ENCODE measurements at regions not wholly inside any gene's neighbourhood (a gene's known extent, or its start where the extent isn't known, plus 50 kb on each side); places are given as distances from the start of the nearest gene placed in this dataset.
"Not testable (repeated sequence)": the region's sequence is repeated elsewhere in the genome, so short reads cannot be mapped to it uniquely, and the experiment has no call there.

GRCh38 chr7:6995493-6996289 is 169.6 kb upstream of the CCZ1B start:
- ATAC-seq; DNase-seq; H3K9me3 Mint-ChIP-seq; H3K27ac Mint-ChIP-seq; CTCF ChIA-PET; H3K36me3 Mint-ChIP-seq (ENCODE audit: low read depth); H3K4me3 Mint-ChIP-seq; intact Hi-C loops (cut with micrococcal nuclease); POLR2A ChIA-PET: not testable (repeated sequence)
- H3K27me3 Mint-ChIP-seq, result peaks cover 10% of the 10 kb centered on the region
- H3K4me1 Mint-ChIP-seq (ENCODE audit: low read depth), result peaks cover 11% of the 10 kb centered on the region

GRCh38 chr7:6999067-6999666 is 173.1 kb upstream of the CCZ1B start:
- not testable (repeated sequence) for H3K27ac Mint-ChIP-seq, H3K4me3 Mint-ChIP-seq

GRCh38 chr7:7002418-7003062 is 176.5 kb upstream of the CCZ1B start:
- Mint-ChIP-seq H3K27me3 (peaks cover 13% of the 10 kb centered on the region), H3K27ac (no peak overlapping the region), H3K4me3 (no peak overlapping the region), H3K4me1 (ENCODE audit: low read depth) (no peaks in the 10 kb centered on the region), H3K9me3 (peaks cover 8% of the 10 kb centered on the region), H3K36me3 (ENCODE audit: low read depth) (no peaks in the 10 kb centered on the region)
- TF ChIP-seq CTCF (IDR thresholded peaks at IDR 0.05), result no peak
- DNase-seq (no peak), ATAC-seq (no peak)
- ChIA-PET POLR2A (no interaction called here), CTCF (no interaction called here)
- intact Hi-C loops (cut with micrococcal nuclease), result no loop called here

More at GRCh38 chr7:6999067-6999666, 173.1 kb upstream of the CCZ1B start:
- intact Hi-C loops (cut with micrococcal nuclease); CTCF ChIA-PET; H3K4me1 Mint-ChIP-seq (ENCODE audit: low read depth); H3K9me3 Mint-ChIP-seq; POLR2A ChIA-PET; DNase-seq; ATAC-seq; H3K36me3 Mint-ChIP-seq (ENCODE audit: low read depth): not testable (repeated sequence)
- H3K27me3 Mint-ChIP-seq, result peaks cover 13% of the 10 kb centered on the region

GRCh38 chr7:7005303-7005702 is 177.0 kb upstream of the C1GALT1 start:
- ATAC-seq, result no peak
- intact Hi-C loops (cut with micrococcal nuclease), result no loop called here
- H3K9me3 Mint-ChIP-seq, result no peaks in the 10 kb centered on the region

GRCh38 chr7:7005949-7006348 is 176.4 kb upstream of the C1GALT1 start:
- peaks cover 16% of the 10 kb centered on the region for H3K27me3 Mint-ChIP-seq
- intact Hi-C loops (cut with micrococcal nuclease); DNase-seq; H3K4me1 Mint-ChIP-seq (ENCODE audit: low read depth); H3K36me3 Mint-ChIP-seq (ENCODE audit: low read depth); POLR2A ChIA-PET; H3K4me3 Mint-ChIP-seq; CTCF ChIA-PET; ATAC-seq; H3K9me3 Mint-ChIP-seq; H3K27ac Mint-ChIP-seq: not testable (repeated sequence)

More at GRCh38 chr7:7005303-7005702, 177.0 kb upstream of the C1GALT1 start:
- no peaks in the 10 kb centered on the region for H3K36me3 Mint-ChIP-seq (ENCODE audit: low read depth)
- no peak for TF ChIP-seq CTCF (IDR thresholded peaks at IDR 0.05)
- DNase-seq, result no peak
- ChIA-PET CTCF (no interaction called here), POLR2A (no interaction called here)
- H3K4me3 Mint-ChIP-seq, result no peak overlapping the region
- H3K27ac Mint-ChIP-seq, result no peak overlapping the region
- no peaks in the 10 kb centered on the region for H3K4me1 Mint-ChIP-seq (ENCODE audit: low read depth)
- peaks cover 15% of the 10 kb centered on the region for H3K27me3 Mint-ChIP-seq

- H3K27ac Mint-ChIP-seq; H3K4me3 Mint-ChIP-seq; CTCF ChIA-PET; DNase-seq; intact Hi-C loops (cut with micrococcal nuclease); H3K9me3 Mint-ChIP-seq; H3K4me1 Mint-ChIP-seq (ENCODE audit: low read depth); H3K36me3 Mint-ChIP-seq (ENCODE audit: low read depth); ATAC-seq; POLR2A ChIA-PET: not testable (repeated sequence)
- H3K27me3 Mint-ChIP-seq, result peaks cover 19% of the 10 kb centered on the region
These were observed 171.1 kb upstream of the C1GALT1 start for GRCh38 chr7:7011241-7011640.

GRCh38 chr7:7011751-7012150 is 170.6 kb upstream of the C1GALT1 start:
- ATAC-seq; H3K36me3 Mint-ChIP-seq (ENCODE audit: low read depth); H3K4me1 Mint-ChIP-seq (ENCODE audit: low read depth); H3K4me3 Mint-ChIP-seq; intact Hi-C loops (cut with micrococcal nuclease); H3K9me3 Mint-ChIP-seq; H3K27ac Mint-ChIP-seq; CTCF ChIA-PET; POLR2A ChIA-PET; DNase-seq: not testable (repeated sequence)
- H3K27me3 Mint-ChIP-seq, result peaks cover 19% of the 10 kb centered on the region
